OCI-LY3 (cell line): ENCODE measurements at regions not wholly inside any gene's neighbourhood (a gene's known extent, or its start where the extent isn't known, plus 50 kb on each side); places are given as distances from the start of the nearest gene placed in this dataset.
A peak's percentile ranks its signal among the peaks of the same experiment; 100 is the strongest.

Experiments used
- CTCF ChIP-seq: fragments of 200-600, 300-600 bp; sonication (generic); IDR thresholded peaks from 2 replicates; pipeline ENCODE4 v1.5.1; 2014; ENCODE audit warnings: antibody characterized with exemption, low read length, low read depth
- EZH2phosphoT487 ChIP-seq: fragments of 200-600 bp; shearing (Covaris generic); IDR thresholded peaks from 2 replicates; pipeline ENCODE4 v1.6.1; 2018; ENCODE audit warnings: antibody characterized with exemption, mixed run types, low read depth

GRCh38 chr20:7094438-7094997 is 327.0 kb downstream of the BMP2 start:
- peak; percentile 85 for TF ChIP-seq CTCF
- TF ChIP-seq EZH2phosphoT487, result no peak
